ENCODE measurements at regions not wholly inside any gene's neighbourhood (a gene's known extent, or its start where the extent isn't known, plus 50 kb on each side); places are given as distances from the start of the nearest gene placed in this dataset.

GRCh38 chr11:116226731-116227130 is 546.1 kb downstream of the BUD13 start:
- intact Hi-C loops (cut with DNase I; ENCODE audit: low total_unique reads), result no loop called here
- TF ChIP-seq POLR2A (IDR thresholded peaks at IDR 0.05) (no peak), CTCF (IDR thresholded peaks at IDR 0.05) (no peak)
- 91 to 98% methylated on average over 3 of the region's 3 CpGs for WGBS, 2 donors

GRCh38 chr11:116225784-116226585 is 546.8 kb downstream of the BUD13 start:
- 66% methylated on average over 7 of the region's 7 CpGs for WGBS, 2 donors
- H3K36me3 ChIP-seq (ENCODE audit: low read depth, missing control alignments), result no peaks in the 10 kb centered on the region
- H3K27ac ChIP-seq, result no peak overlapping the region
- TF ChIP-seq POLR2A (IDR thresholded peaks at IDR 0.05) (no peak), CTCF (IDR thresholded peaks at IDR 0.05) (no peak)
- DNase-seq, result no peak
- no peak overlapping the region for H3K4me3 ChIP-seq
- no peaks in the 10 kb centered on the region for H3K9me3 ChIP-seq
- H3K27me3 ChIP-seq, result no peaks in the 10 kb centered on the region
- intact Hi-C loops (cut with DNase I; ENCODE audit: low total_unique reads), result no loop called here
- H3K4me1 ChIP-seq, result no peaks in the 10 kb centered on the region

More at GRCh38 chr11:116226731-116227130, 546.1 kb downstream of the BUD13 start:
- DNase-seq, result no peak
- Histone ChIP-seq H3K27me3 (no peaks in the 10 kb centered on the region), H3K9me3 (no peaks in the 10 kb centered on the region), H3K36me3 (ENCODE audit: low read depth, missing control alignments) (no peaks in the 10 kb centered on the region), H3K4me1 (no peaks in the 10 kb centered on the region), H3K27ac (no peak overlapping the region), H3K4me3 (no peak overlapping the region)

GRCh38 chr11:116225236-116225635 is 547.6 kb downstream of the BUD13 start:
- H3K27ac ChIP-seq, result no peak overlapping the region
- TF ChIP-seq CTCF (IDR thresholded peaks at IDR 0.05) (no peak), POLR2A (IDR thresholded peaks at IDR 0.05) (no peak)
- no peaks in the 10 kb centered on the region for H3K4me1 ChIP-seq
- no peak overlapping the region for H3K4me3 ChIP-seq
- DNase-seq, result no peak
- no peaks in the 10 kb centered on the region for H3K27me3 ChIP-seq
- intact Hi-C loops (cut with DNase I; ENCODE audit: low total_unique reads), result no loop called here
- 69 to 71% methylated on average over 6 of the region's 6 CpGs for WGBS, 2 donors
- H3K36me3 ChIP-seq (ENCODE audit: low read depth, missing control alignments), result no peaks in the 10 kb centered on the region
- H3K9me3 ChIP-seq, result no peaks in the 10 kb centered on the region

- TF ChIP-seq CTCF (IDR thresholded peaks at IDR 0.05) (no peak), POLR2A (IDR thresholded peaks at IDR 0.05) (no peak)
- no peaks in the 10 kb centered on the region for H3K9me3 ChIP-seq
- H3K27me3 ChIP-seq, result no peaks in the 10 kb centered on the region
- H3K4me1 ChIP-seq, result no peaks in the 10 kb centered on the region
- no peak overlapping the region for H3K4me3 ChIP-seq
- no peaks in the 10 kb centered on the region for H3K36me3 ChIP-seq (ENCODE audit: low read depth, missing control alignments)
- 47 to 55% methylated on average over 5 of the region's 5 CpGs for WGBS, 2 donors
- no peak for DNase-seq
- H3K27ac ChIP-seq, result no peak overlapping the region
- intact Hi-C loops (cut with DNase I; ENCODE audit: low total_unique reads), result no loop called here
Observed at GRCh38 chr11:116224889-116225200, 547.9 kb downstream of the BUD13 start.
